ENCODE measurements at regions not wholly inside any gene's neighbourhood (a gene's known extent, or its start where the extent isn't known, plus 50 kb on each side); places are given as distances from the start of the nearest gene placed in this dataset.

DNA sequence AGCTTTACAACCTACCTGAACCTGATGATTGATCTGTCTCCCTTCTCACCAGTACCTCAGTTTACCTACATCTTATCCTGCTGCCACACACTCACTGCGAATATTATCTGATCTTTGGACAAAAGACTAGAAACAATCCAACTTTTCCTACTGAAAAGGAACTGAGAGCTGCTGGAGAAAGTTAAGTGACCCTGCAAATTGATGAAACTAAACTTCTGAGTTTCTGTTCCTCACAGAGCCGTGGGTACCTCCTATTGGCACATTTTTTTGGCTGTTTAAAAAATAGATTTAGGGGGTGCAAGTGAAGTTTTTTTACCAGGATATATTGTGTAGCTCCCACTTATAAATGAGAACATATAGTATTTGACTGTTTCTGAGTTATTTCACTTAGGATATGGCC, 66.0 kb upstream of the STARD3NL start:
- Histone ChIP-seq H3K36me3 (no peaks in the 10 kb centered on the region), H3K4me1 (no peaks in the 10 kb centered on the region), H3K9me3 (no peaks in the 10 kb centered on the region), H3K4me3 (no peak overlapping the region), H3K27ac (no peak overlapping the region), H3K27me3 (replicated peaks in 1 of 7) (peaks cover 0 to 5% (median 0%) of the 10 kb centered on the region in 7 donors)
- TF ChIP-seq CTCF (IDR thresholded peaks at IDR 0.05 in 8 of 11, conservative IDR thresholded peaks at IDR 0.05 in 3 of 11) (no peak), POLR2AphosphoS5 (IDR thresholded peaks at IDR 0.05) (no peak), POLR2A (IDR thresholded peaks at IDR 0.05) (no peak)
- WGBS, 5 donors = 69 to 81% (median 74%) methylated on average over 2 of the region's 2 CpGs
- DNase-seq = no peak
- intact Hi-C loops (cut with DNase I; ENCODE audit: low total_unique reads) = no loop called here

DNA sequence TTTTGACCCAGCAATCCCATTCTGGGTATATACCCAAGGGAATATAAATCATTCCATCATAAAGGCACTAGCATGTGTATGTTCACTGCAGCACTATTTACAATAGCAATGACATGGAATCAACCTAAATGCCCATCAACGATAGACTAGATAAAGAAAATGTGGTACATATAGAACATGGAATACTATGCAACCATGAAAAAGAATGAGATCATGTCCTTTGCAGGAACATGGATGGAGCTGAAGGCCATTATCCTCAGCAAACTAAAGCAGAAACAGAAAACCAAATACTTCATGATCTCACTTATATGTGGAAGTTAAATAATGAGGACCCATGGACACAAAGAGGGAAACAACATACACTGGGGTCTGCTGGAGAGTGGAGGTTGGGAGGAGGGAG, 58.0 kb upstream of the STARD3NL start:
- peaks cover 0 to 5% (median 0%) of the 10 kb centered on the region in 7 donors for H3K27me3 ChIP-seq (replicated peaks in 1 of 7)
- no peaks in the 10 kb centered on the region for H3K4me1 ChIP-seq
- H3K9me3 ChIP-seq = peaks cover 0 to 14% (median 7%) of the 10 kb centered on the region in 8 donors
- 88 to 100% (median 97%) methylated on average over 1 of the region's 1 CpG for WGBS, 5 donors
- intact Hi-C loops (cut with DNase I; ENCODE audit: low total_unique reads) = no loop called here
- no peak overlapping the region for H3K27ac ChIP-seq
- TF ChIP-seq POLR2AphosphoS5 (IDR thresholded peaks at IDR 0.05) (no peak), CTCF (IDR thresholded peaks at IDR 0.05 in 8 of 11, conservative IDR thresholded peaks at IDR 0.05 in 3 of 11) (no peak), POLR2A (IDR thresholded peaks at IDR 0.05) (no peak)
- DNase-seq = no peak
- no peak overlapping the region for H3K4me3 ChIP-seq
- H3K36me3 ChIP-seq = no peaks in the 10 kb centered on the region

GRCh38 chr7:38122501-38122900, 55.5 kb upstream of the STARD3NL start:
- no peaks in the 10 kb centered on the region for H3K27me3 ChIP-seq (replicated peaks in 1 of 7)
- H3K36me3 ChIP-seq = no peaks in the 10 kb centered on the region
- DNase-seq = no peak
- peaks cover 0 to 14% (median 7%) of the 10 kb centered on the region in 8 donors for H3K9me3 ChIP-seq
- H3K4me1 ChIP-seq = no peaks in the 10 kb centered on the region
- H3K27ac ChIP-seq = no peak overlapping the region
- TF ChIP-seq POLR2A (IDR thresholded peaks at IDR 0.05) (no peak), CTCF (IDR thresholded peaks at IDR 0.05 in 8 of 11, conservative IDR thresholded peaks at IDR 0.05 in 3 of 11) (no peak), POLR2AphosphoS5 (IDR thresholded peaks at IDR 0.05) (no peak)
- 78 to 88% (median 81%) methylated on average over 4 of the region's 4 CpGs for WGBS, 5 donors
- H3K4me3 ChIP-seq = no peak overlapping the region
- intact Hi-C loops (cut with DNase I; ENCODE audit: low total_unique reads) = no loop called here

DNA sequence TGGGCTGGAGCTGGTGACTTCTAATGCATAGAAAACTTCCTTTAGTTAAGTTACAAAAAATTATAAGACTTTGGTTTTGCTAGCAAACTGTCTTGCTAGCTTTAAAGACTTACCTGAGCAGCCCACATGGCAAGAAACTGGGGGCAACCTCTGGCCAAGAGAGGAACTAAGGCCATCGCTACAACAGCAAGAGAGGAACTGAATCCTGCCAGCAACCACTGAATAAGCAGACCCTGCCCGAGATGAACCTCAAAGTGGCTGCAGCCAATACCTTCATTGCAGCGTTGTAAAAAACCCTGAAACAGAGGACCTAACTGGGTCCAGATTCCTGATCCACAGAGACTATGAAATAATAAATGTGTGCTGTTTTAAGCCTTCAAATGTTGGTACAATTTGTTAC, 54.6 kb upstream of the STARD3NL start:
- no peaks in the 10 kb centered on the region for H3K4me1 ChIP-seq
- 62 to 83% (median 69%) methylated on average over 3 of the region's 3 CpGs for WGBS, 5 donors
- H3K27ac ChIP-seq = no peak overlapping the region
- TF ChIP-seq CTCF (IDR thresholded peaks at IDR 0.05 in 8 of 11, conservative IDR thresholded peaks at IDR 0.05 in 3 of 11) = no peak
- no peak for TF ChIP-seq POLR2AphosphoS5 (IDR thresholded peaks at IDR 0.05)
- no peak for TF ChIP-seq POLR2A (IDR thresholded peaks at IDR 0.05)
- no peaks in the 10 kb centered on the region for H3K36me3 ChIP-seq
- H3K27me3 ChIP-seq (replicated peaks in 1 of 7) = no peaks in the 10 kb centered on the region
- DNase-seq = no peak
- no peak overlapping the region for H3K4me3 ChIP-seq
- intact Hi-C loops (cut with DNase I; ENCODE audit: low total_unique reads) = no loop called here
- H3K9me3 ChIP-seq = peaks cover 0 to 14% (median 7%) of the 10 kb centered on the region in 8 donors

Data from spleen (tissue), 11 donors.